Neural progenitor cell (in vitro differentiated cells): ENCODE measurements at regions not wholly inside any gene's neighbourhood (a gene's known extent, or its start where the extent isn't known, plus 50 kb on each side); places are given as distances from the start of the nearest gene placed in this dataset.

ENCODE experiments used
- DNase-seq: peaks from one replicate; pipeline ENCODE4 v3.0.0-alpha.2; 2016; ENCODE audit warnings: low spot score
- H2AFZ ChIP-seq: fragments of 200-600 bp; sonication (generic); replicated peaks from 2 replicates; pipeline ENCODE4 v1.6.1; 2016; ENCODE audit warnings: antibody characterized with exemption
- H3F3A ChIP-seq: fragments of 200-600 bp; sonication (generic); 2 replicates; pipeline ENCODE4 v1.6.1; 2016; ENCODE audit warnings: antibody characterized with exemption, low read depth
- H3K27ac ChIP-seq: fragments of 200-600 bp; sonication (generic); 2 replicates; pipeline ENCODE4 v1.5.1; 2016; ENCODE audit warnings: mild to moderate bottlenecking
- H3K27me3 ChIP-seq: fragments of 200-600 bp; sonication (generic); 2 replicates; pipeline ENCODE4 v1.6.1; 2016; ENCODE audit warnings: mild to moderate bottlenecking, moderate library complexity
- H3K36me3 ChIP-seq: fragments of 200-600 bp; sonication (generic); 2 replicates; pipeline ENCODE4 v1.5.1; 2016
- H3K4me1 ChIP-seq: fragments of 200-600 bp; sonication (generic); 2 replicates; pipeline ENCODE4 v1.6.1; 2016; ENCODE audit warnings: mixed run types
- H3K4me2 ChIP-seq: fragments of 200-600 bp; sonication (generic); 2 replicates; pipeline ENCODE4 v1.6.1; 2016
- H3K4me3 ChIP-seq: fragments of 200-600 bp; sonication (generic); 2 replicates; pipeline ENCODE4 v1.5.1; 2016
- H3K79me2 ChIP-seq: fragments of 200-600 bp; sonication (generic); 2 replicates; pipeline ENCODE4 v1.6.1; 2016; ENCODE audit warnings: low read depth
- H3K9ac ChIP-seq: fragments of 200-600 bp; sonication (generic); 2 replicates; pipeline ENCODE4 v1.6.1; 2016
- H3K9me3 ChIP-seq: fragments of 200-600 bp; sonication (generic); 2 replicates; pipeline ENCODE4 v1.5.1; 2016; ENCODE audit warnings: low read depth
- H4K20me1 ChIP-seq: fragments of 200-600 bp; sonication (generic); 2 replicates; pipeline ENCODE4 v1.6.1; 2016; ENCODE audit warnings: low read depth
- H3K27ac Mint-ChIP-seq: 3 replicates; pipeline ENCODE4 v1.8.0; 2021; ENCODE audit warnings: mixed read lengths
- H3K27me3 Mint-ChIP-seq: 2 replicates; pipeline ENCODE4 v1.8.0; 2022; ENCODE audit warnings: low read depth, mild to moderate bottlenecking, inconsistent platforms, moderate library complexity, mixed read lengths; ENCODE audit not compliant: insufficient read depth
- H3K36me3 Mint-ChIP-seq: 3 replicates; pipeline ENCODE4 v1.8.0; 2021; ENCODE audit warnings: mixed read lengths
- H3K4me1 Mint-ChIP-seq: 3 replicates; pipeline ENCODE4 v1.8.0; 2021; ENCODE audit warnings: mixed read lengths
- H3K4me3 Mint-ChIP-seq: 3 replicates; pipeline ENCODE4 v1.8.0; 2021; ENCODE audit warnings: mild to moderate bottlenecking, moderate library complexity, mixed read lengths
- H3K9me3 Mint-ChIP-seq: 3 replicates; pipeline ENCODE4 v1.8.0; 2020; ENCODE audit warnings: mixed read lengths
- EZH2 ChIP-seq: fragments of 200-600 bp; sonication (generic); IDR thresholded peaks from 2 replicates; pipeline ENCODE4 v1.6.1; 2017; ENCODE audit warnings: antibody characterized with exemption, mild to moderate bottlenecking, moderate library complexity
- EZH2phosphoT487 ChIP-seq: fragments of 200-600 bp; sonication (generic); IDR thresholded peaks from 2 replicates; pipeline ENCODE4 v1.6.1; 2017; ENCODE audit warnings: antibody characterized with exemption
- TF ChIP-seq, protein P1 (sequence below): fragments of 200-600 bp; sonication (generic); IDR thresholded peaks from 2 replicates; pipeline ENCODE4 v1.5.1; 2017; ENCODE audit warnings: antibody characterized with exemption, mild to moderate bottlenecking

DNA sequence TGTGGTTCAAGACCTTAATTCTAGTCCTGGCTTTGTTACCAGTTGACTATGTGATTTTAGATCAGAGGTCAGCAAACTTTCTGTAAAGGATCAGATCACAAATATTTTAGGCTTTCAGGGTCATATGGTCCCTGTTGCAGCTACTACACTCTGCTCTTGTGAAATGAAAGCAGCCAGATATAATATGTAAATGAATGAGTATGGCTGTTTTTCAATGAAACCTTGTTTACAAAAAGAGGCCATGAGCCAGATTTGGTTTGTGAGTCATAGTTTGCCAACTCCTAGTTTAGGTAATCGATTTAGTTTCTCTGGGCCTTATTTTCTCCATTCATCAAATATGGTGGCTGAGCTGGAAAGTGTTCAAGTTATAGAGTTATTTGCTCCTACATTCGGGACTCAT lies 346.7 kb downstream of the NUF2 start:
- DNase-seq, result no peak
- Histone ChIP-seq H3F3A (no peaks in the 10 kb centered on the region), H3K36me3 (no peaks in the 10 kb centered on the region), H3K27me3 (no peaks in the 10 kb centered on the region), H4K20me1 (no peaks in the 10 kb centered on the region), H2AFZ (no peak overlapping the region), H3K79me2 (no peaks in the 10 kb centered on the region), H3K9me3 (no peaks in the 10 kb centered on the region), H3K27ac (no peak overlapping the region), H3K9ac (no peak overlapping the region), H3K4me2 (no peak overlapping the region), H3K4me3 (no peak overlapping the region), H3K4me1 (peaks cover under 1% of the 10 kb centered on the region)
- no peaks in the 10 kb centered on the region for H3K36me3 Mint-ChIP-seq
- no peak overlapping the region for H3K4me3 Mint-ChIP-seq
- H3K27ac Mint-ChIP-seq, result no peak overlapping the region
- H3K4me1 Mint-ChIP-seq, result no peaks in the 10 kb centered on the region
- H3K9me3 Mint-ChIP-seq, result no peaks in the 10 kb centered on the region
- TF ChIP-seq, protein P1, sequence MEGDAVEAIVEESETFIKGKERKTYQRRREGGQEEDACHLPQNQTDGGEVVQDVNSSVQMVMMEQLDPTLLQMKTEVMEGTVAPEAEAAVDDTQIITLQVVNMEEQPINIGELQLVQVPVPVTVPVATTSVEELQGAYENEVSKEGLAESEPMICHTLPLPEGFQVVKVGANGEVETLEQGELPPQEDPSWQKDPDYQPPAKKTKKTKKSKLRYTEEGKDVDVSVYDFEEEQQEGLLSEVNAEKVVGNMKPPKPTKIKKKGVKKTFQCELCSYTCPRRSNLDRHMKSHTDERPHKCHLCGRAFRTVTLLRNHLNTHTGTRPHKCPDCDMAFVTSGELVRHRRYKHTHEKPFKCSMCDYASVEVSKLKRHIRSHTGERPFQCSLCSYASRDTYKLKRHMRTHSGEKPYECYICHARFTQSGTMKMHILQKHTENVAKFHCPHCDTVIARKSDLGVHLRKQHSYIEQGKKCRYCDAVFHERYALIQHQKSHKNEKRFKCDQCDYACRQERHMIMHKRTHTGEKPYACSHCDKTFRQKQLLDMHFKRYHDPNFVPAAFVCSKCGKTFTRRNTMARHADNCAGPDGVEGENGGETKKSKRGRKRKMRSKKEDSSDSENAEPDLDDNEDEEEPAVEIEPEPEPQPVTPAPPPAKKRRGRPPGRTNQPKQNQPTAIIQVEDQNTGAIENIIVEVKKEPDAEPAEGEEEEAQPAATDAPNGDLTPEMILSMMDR, result no peak
- TF ChIP-seq EZH2phosphoT487 (no peak), EZH2 (no peak)
- peaks cover 2% of the 10 kb centered on the region for H3K27me3 Mint-ChIP-seq

DNA sequence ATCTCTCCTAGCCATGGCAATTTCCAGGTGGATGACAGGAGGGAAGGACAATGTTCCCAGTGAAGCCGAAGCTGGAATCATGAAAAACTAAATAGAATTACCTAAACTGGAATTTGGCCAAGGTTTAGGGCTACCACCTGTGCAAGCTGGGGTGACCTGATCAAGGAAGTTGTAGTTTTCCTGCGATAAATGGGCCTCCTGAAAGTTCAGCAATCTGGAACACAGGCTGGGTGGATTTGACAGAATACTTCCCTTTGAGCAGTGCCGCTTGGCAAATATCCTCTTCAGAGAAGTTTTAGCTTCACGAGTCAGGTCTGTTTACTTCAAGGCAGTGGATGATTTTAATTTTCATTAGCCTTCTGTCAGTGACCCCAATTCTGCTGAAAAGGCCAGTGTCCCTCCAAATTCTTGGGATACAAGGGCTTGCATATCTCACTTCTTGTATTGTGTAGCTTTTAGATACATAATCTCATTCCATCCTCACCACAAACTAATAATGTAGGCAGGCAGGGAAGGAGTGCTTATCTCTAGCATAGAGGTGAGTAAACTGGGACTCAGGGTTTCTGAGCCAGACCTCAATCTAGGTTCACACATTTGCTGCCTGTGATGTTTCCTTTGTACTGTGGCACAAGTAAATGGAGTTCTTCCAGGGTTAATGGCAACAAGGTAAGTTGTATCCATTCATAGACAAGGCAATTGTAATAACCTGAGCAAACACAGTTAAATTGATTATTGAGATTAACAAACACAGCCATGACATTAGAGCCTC lies 349.4 kb downstream of the NUF2 start:
- H3K36me3 ChIP-seq, result no peaks in the 10 kb centered on the region
- no peak overlapping the region for H3K4me2 ChIP-seq
- TF ChIP-seq, protein P1, result no peak
- TF ChIP-seq EZH2phosphoT487 (no peak), EZH2 (no peak)
- H3K79me2 ChIP-seq, result no peaks in the 10 kb centered on the region
- Mint-ChIP-seq H3K4me3 (no peak overlapping the region), H3K36me3 (no peaks in the 10 kb centered on the region), H3K9me3 (no peaks in the 10 kb centered on the region), H3K27ac (no peak overlapping the region), H3K4me1 (peaks cover 3% of the 10 kb centered on the region), H3K27me3 (peaks cover 2% of the 10 kb centered on the region)
- H3K27me3 ChIP-seq, result no peaks in the 10 kb centered on the region
- no peak for DNase-seq
- no peaks in the 10 kb centered on the region for H4K20me1 ChIP-seq
- peaks cover 7% of the 10 kb centered on the region for H3K4me1 ChIP-seq
- no peak overlapping the region for H3K4me3 ChIP-seq
- no peaks in the 10 kb centered on the region for H3K9me3 ChIP-seq
- no peak overlapping the region for H2AFZ ChIP-seq
- no peak overlapping the region for H3K9ac ChIP-seq
- no peak overlapping the region for H3K27ac ChIP-seq
- H3F3A ChIP-seq, result no peaks in the 10 kb centered on the region

DNA sequence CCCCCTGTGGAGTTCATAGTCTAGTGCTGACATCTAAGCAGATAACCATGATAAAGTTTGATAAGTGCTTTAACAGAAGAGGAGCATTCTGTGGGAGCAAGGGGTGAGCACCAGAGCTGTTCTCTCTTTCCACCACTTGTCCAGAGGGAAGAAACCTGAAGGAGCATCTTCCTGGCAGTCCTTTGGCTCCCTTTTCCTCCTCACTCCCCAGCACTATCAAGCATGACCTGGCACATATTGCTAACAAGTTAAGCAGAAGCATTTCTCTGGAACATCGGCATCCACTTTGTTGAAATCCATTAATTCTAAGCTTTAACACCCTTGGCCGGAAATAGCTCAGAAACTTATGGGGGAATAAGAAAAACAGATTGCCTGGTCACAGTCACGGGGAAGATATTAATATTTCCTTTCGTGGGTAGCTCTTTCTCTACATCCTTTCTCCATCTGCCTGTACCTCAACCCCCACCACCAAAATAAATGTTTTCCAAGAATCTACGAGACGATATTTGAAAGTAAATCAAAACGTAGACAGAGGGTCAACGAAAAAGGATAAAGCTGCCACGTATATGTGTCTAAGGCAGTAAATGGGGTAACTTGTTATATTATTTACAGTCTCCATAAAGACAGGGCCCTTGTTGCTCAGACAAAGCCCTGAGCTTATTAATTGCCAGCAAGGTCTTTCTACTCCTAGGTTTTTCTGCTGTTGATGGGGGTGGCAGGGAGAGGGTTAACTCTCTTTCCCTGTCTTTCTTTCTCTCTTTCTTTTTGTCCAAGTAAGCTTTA lies 351.4 kb downstream of the NUF2 start:
- Histone ChIP-seq H3K79me2 (no peaks in the 10 kb centered on the region), H3K4me3 (no peak overlapping the region), H4K20me1 (no peaks in the 10 kb centered on the region), H3K36me3 (no peaks in the 10 kb centered on the region), H2AFZ (no peak overlapping the region), H3K4me1 (peaks cover 7% of the 10 kb centered on the region), H3F3A (no peaks in the 10 kb centered on the region), H3K4me2 (no peak overlapping the region), H3K9ac (no peak overlapping the region), H3K9me3 (no peaks in the 10 kb centered on the region), H3K27me3 (no peaks in the 10 kb centered on the region), H3K27ac (no peak overlapping the region)
- no peak overlapping the region for H3K4me3 Mint-ChIP-seq
- no peaks in the 10 kb centered on the region for H3K9me3 Mint-ChIP-seq
- no peaks in the 10 kb centered on the region for H3K36me3 Mint-ChIP-seq
- DNase-seq, result no peak
- no peak overlapping the region for H3K27ac Mint-ChIP-seq
- H3K27me3 Mint-ChIP-seq, result peaks cover 2% of the 10 kb centered on the region
- TF ChIP-seq, protein P1, result no peak
- TF ChIP-seq EZH2 (no peak), EZH2phosphoT487 (no peak)
- peaks cover 3% of the 10 kb centered on the region for H3K4me1 Mint-ChIP-seq
